B cell (primary cell): ENCODE measurements at regions not wholly inside any gene's neighbourhood (a gene's known extent, or its start where the extent isn't known, plus 50 kb on each side); places are given as distances from the start of the nearest gene placed in this dataset.

Experiments
- EZH2 ChIP-seq: IDR thresholded peaks from 2 replicates; pipeline ENCODE4 v1.6.1; 2012; ENCODE audit warnings: borderline replicate concordance, low read depth, mild to moderate bottlenecking, moderate library complexity, low read length; ENCODE audit not compliant: insufficient read depth, poor library complexity, severe bottlenecking
- TF ChIP-seq, protein P1 (sequence below): fragments of 200-600 bp; IDR thresholded peaks from one replicate; pipeline ENCODE4 v1.8.0; 2022; ENCODE audit warnings: antibody characterized with exemption, mild to moderate bottlenecking

DNA sequence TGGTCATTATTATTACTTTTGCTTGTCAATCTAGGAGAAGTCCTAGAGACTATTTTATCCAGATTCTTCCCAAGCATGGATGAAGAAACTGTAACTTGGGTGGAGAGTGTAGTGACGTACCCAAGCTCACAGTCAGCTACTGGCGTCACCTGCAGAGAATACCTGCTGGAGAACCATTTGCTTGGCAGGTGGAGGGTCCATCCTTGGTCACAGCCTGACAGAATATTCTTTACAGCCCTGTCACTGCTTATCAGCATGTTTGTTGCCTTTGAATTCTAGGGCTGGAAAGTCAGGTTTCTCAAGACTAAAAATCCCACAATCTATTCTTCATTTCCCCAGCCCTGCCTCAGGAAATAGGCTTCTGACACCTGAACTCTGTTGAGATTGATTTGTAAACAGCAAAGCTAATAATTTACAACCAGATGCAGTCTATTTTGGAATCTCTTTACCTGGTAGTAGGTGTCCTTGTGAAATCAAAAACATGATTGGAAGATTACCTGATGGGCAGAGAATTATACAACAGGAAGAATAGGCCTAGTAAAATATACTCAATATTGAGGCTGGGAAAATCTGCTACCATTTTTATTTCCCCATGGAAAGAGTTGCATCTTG, 100.4 kb upstream of the ZNF644 start:
- TF ChIP-seq, protein P1, sequence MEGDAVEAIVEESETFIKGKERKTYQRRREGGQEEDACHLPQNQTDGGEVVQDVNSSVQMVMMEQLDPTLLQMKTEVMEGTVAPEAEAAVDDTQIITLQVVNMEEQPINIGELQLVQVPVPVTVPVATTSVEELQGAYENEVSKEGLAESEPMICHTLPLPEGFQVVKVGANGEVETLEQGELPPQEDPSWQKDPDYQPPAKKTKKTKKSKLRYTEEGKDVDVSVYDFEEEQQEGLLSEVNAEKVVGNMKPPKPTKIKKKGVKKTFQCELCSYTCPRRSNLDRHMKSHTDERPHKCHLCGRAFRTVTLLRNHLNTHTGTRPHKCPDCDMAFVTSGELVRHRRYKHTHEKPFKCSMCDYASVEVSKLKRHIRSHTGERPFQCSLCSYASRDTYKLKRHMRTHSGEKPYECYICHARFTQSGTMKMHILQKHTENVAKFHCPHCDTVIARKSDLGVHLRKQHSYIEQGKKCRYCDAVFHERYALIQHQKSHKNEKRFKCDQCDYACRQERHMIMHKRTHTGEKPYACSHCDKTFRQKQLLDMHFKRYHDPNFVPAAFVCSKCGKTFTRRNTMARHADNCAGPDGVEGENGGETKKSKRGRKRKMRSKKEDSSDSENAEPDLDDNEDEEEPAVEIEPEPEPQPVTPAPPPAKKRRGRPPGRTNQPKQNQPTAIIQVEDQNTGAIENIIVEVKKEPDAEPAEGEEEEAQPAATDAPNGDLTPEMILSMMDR: no peak
- no peak for TF ChIP-seq EZH2
